Astrocyte (in vitro differentiated cells and primary cell): ENCODE measurements at regions not wholly inside any gene's neighbourhood (a gene's known extent, or its start where the extent isn't known, plus 50 kb on each side); places are given as distances from the start of the nearest gene placed in this dataset.

Experiments
- CTCF ChIP-seq: IDR thresholded peaks from 2 replicates; pipeline ENCODE4 v1.5.1; 2011; ENCODE audit warnings: low read depth, mild to moderate bottlenecking, inconsistent platforms, low read length, moderate library complexity; ENCODE audit not compliant: insufficient read depth
- EZH2 ChIP-seq: IDR thresholded peaks from 2 replicates; pipeline ENCODE4 v1.6.1; 2012; ENCODE audit warnings: mild to moderate bottlenecking, low read length, inconsistent platforms; ENCODE audit not compliant: insufficient read depth

- TF ChIP-seq CTCF (no peak), EZH2 (no peak)
Observed at GRCh38 chr2:239725551-239725890, 299.6 kb downstream of the NDUFA10 start.
